DND-41 (cell line): ENCODE measurements at regions not wholly inside any gene's neighbourhood (a gene's known extent, or its start where the extent isn't known, plus 50 kb on each side); places are given as distances from the start of the nearest gene placed in this dataset.

Experiments used
- EZH2 ChIP-seq: IDR thresholded peaks from 3 replicates; pipeline ENCODE4 v1.6.1; 2012; ENCODE audit warnings: borderline replicate concordance, low read depth, mild to moderate bottlenecking, moderate library complexity, low read length, inconsistent platforms; ENCODE audit not compliant: severe bottlenecking
- TF ChIP-seq, protein P1 (sequence below): IDR thresholded peaks from 2 replicates; pipeline ENCODE4 v1.5.1; 2012; ENCODE audit warnings: borderline replicate concordance, low read length, moderate library complexity, mild to moderate bottlenecking; ENCODE audit not compliant: poor library complexity, severe bottlenecking; ENCODE audit errors: extremely low read depth

DNA sequence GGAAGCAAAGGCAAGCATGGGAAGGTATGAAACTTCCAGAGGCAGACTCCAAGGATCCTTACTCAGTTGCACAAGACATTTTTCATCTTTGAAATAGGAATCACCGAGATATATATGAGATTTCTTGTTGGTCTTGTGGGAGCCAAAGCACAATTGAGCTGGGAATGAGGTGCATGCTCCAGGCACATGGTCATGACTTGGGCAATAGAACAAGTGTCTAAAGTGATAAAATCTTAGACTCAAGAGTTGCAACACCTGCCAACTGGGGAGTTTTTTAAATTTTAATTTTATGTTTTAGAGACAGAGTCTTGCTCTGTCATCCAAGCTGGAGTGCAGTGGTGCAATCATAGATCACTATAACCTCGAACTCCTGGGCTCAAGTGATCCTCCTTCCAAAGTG is 169.5 kb upstream of the ADCY1 start:
- TF ChIP-seq, protein P1, sequence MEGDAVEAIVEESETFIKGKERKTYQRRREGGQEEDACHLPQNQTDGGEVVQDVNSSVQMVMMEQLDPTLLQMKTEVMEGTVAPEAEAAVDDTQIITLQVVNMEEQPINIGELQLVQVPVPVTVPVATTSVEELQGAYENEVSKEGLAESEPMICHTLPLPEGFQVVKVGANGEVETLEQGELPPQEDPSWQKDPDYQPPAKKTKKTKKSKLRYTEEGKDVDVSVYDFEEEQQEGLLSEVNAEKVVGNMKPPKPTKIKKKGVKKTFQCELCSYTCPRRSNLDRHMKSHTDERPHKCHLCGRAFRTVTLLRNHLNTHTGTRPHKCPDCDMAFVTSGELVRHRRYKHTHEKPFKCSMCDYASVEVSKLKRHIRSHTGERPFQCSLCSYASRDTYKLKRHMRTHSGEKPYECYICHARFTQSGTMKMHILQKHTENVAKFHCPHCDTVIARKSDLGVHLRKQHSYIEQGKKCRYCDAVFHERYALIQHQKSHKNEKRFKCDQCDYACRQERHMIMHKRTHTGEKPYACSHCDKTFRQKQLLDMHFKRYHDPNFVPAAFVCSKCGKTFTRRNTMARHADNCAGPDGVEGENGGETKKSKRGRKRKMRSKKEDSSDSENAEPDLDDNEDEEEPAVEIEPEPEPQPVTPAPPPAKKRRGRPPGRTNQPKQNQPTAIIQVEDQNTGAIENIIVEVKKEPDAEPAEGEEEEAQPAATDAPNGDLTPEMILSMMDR, result no peak
- no peak for TF ChIP-seq EZH2
